Gastroesophageal sphincter (tissue), 3 donors: ENCODE measurements at regions not wholly inside any gene's neighbourhood (a gene's known extent, or its start where the extent isn't known, plus 50 kb on each side); places are given as distances from the start of the nearest gene placed in this dataset.

Source experiments
- CTCF ChIP-seq, 4 experiments: fragments of 200-600 bp in 2 of 4; fragments of 450-650 bp in 2 of 4; sonication (generic) in 1 of 4; IDR thresholded peaks; one replicate each; pipeline ENCODE4 v1.5.1; 2017 to 2019; ENCODE audit warnings: antibody characterized with exemption in 4 of 4, mild to moderate bottlenecking in 2 of 4, moderate library complexity in 2 of 4
- POLR2A ChIP-seq, 2 donors: fragments of 450-650 bp; IDR thresholded peaks; one replicate each; pipeline ENCODE4 v1.6.1; 2017; ENCODE audit warnings: antibody characterized with exemption in 2 of 2, mild to moderate bottlenecking in 2 of 2, moderate library complexity in 1 of 2
- POLR2AphosphoS5 ChIP-seq: sonication (generic); formaldehyde crosslinking; IDR thresholded peaks from one replicate; pipeline ENCODE4 v1.6.1; 2017; ENCODE audit warnings: antibody characterized with exemption

- no peak for TF ChIP-seq POLR2AphosphoS5
- TF ChIP-seq POLR2A (IDR thresholded peaks at IDR 0.05): no peak
- TF ChIP-seq CTCF (IDR thresholded peaks at IDR 0.05): no peak
Measured at GRCh38 chr17:59494757-59495368, 70.5 kb upstream of the DHX40 start.
